IMR-90 (cell line): ENCODE measurements at regions not wholly inside any gene's neighbourhood (a gene's known extent, or its start where the extent isn't known, plus 50 kb on each side); places are given as distances from the start of the nearest gene placed in this dataset.

Experiments
- ATAC-seq: fragments of 200-7000 bp; cut with Tn5 transposase; 2 replicates; pipeline ENCODE4 v1.9.1; 2020; ENCODE audit warnings: low read depth, mild to moderate bottlenecking, moderate library complexity
- BruUV-seq: library from RNA; stranded (reverse); fragments of 400-500 nt; replicated peaks from 2 replicates; lab custom pipeline; 2021; lab: Mats Ljungman, UMichigan
- CTCF ChIA-PET: fragments of 300-600 bp; formaldehyde crosslinking; extraction: SDS; loops from one replicate; lab custom pipeline; 2021; ENCODE audit warnings: antibody characterized with exemption; lab: Yijun Ruan, JAX
- POLR2A ChIA-PET: fragments of 300-600 bp; sonication (Branson Sonifier 250); formaldehyde crosslinking; loops from one replicate; lab custom pipeline; 2022; ENCODE audit warnings: antibody characterized with exemption; ENCODE audit not compliant: unreplicated experiment; lab: Charles Lee
- DNase-seq: peaks from one replicate; pipeline ENCODE4 v3.0.0; 2013
- H2AFZ ChIP-seq: replicated peaks from 2 replicates; pipeline ENCODE3; 2013; ENCODE audit warnings: low read length, mild to moderate bottlenecking; ENCODE audit not compliant: poor library complexity
- H2AK5ac ChIP-seq: 2 replicates; pipeline ENCODE4 v1.6.1; 2013; ENCODE audit warnings: low read depth, low read length, inconsistent platforms
- H2AK9ac ChIP-seq: replicated peaks from 2 replicates; pipeline ENCODE3; 2013; ENCODE audit warnings: mild to moderate bottlenecking, low read depth, low read length, moderate library complexity; ENCODE audit not compliant: poor library complexity
- H2BK120ac ChIP-seq: 2 replicates; pipeline ENCODE4 v1.6.1; 2013; ENCODE audit warnings: low read depth, low read length, inconsistent platforms
- H2BK15ac ChIP-seq: 3 replicates; pipeline ENCODE4 v1.6.1; 2013; ENCODE audit warnings: low read depth, low read length, inconsistent platforms
- H2BK20ac ChIP-seq: 2 replicates; pipeline ENCODE4 v1.6.1; 2013; ENCODE audit warnings: low read depth, mild to moderate bottlenecking, inconsistent platforms, low read length, moderate library complexity
- H2BK5ac ChIP-seq: 2 replicates; pipeline ENCODE4 v1.6.1; 2013; ENCODE audit warnings: mild to moderate bottlenecking, low read depth, low read length, inconsistent platforms; ENCODE audit not compliant: poor library complexity, severe bottlenecking
- H3K14ac ChIP-seq: replicated peaks from 2 replicates; pipeline ENCODE4 v1.6.1; 2013; ENCODE audit warnings: low read depth, low read length, inconsistent platforms
- H3K18ac ChIP-seq: 2 replicates; pipeline ENCODE4 v1.6.1; 2013; ENCODE audit warnings: low read depth, low read length, control low read depth
- H3K23ac ChIP-seq: 2 replicates; pipeline ENCODE4 v1.6.1; 2013; ENCODE audit warnings: low read depth, low read length, inconsistent platforms
- H3K27ac ChIP-seq: 2 replicates; pipeline ENCODE4 v1.5.1; 2013; ENCODE audit warnings: mild to moderate bottlenecking, control low read depth, low read length; ENCODE audit not compliant: insufficient read depth
- H3K27me3 ChIP-seq: 2 replicates; pipeline ENCODE4 v1.6.1; 2013; ENCODE audit warnings: low read length; ENCODE audit not compliant: control insufficient read depth, insufficient read depth
- H3K36me3 ChIP-seq: 2 replicates; pipeline ENCODE4 v1.6.1; 2013; ENCODE audit warnings: low read length, mixed read lengths; ENCODE audit not compliant: control insufficient read depth, insufficient read depth
- H3K4ac ChIP-seq: 2 replicates; pipeline ENCODE4 v1.6.1; 2013; ENCODE audit warnings: low read depth, low read length, inconsistent platforms
- H3K4me1 ChIP-seq: 2 replicates; pipeline ENCODE4 v1.6.1; 2013; ENCODE audit warnings: low read length, mixed read lengths; ENCODE audit not compliant: control insufficient read depth, insufficient read depth
- H3K4me2 ChIP-seq: 2 replicates; pipeline ENCODE4 v1.6.1; 2013; ENCODE audit warnings: low read depth, mild to moderate bottlenecking, control low read depth, low read length, moderate library complexity
- H3K4me3 ChIP-seq: 2 replicates; pipeline ENCODE4 v1.5.1; 2013; ENCODE audit warnings: low read depth, mild to moderate bottlenecking, control low read depth, low read length, moderate library complexity; ENCODE audit not compliant: insufficient read depth
- H3K56ac ChIP-seq: 2 replicates; pipeline ENCODE4 v1.6.1; 2013; ENCODE audit warnings: low read length, inconsistent platforms; ENCODE audit not compliant: insufficient read depth; ENCODE audit errors: extremely low read depth
- H3K79me1 ChIP-seq, 2 experiments: 2 replicates each; pipeline ENCODE4 v1.6.1; 2013; ENCODE audit warnings: low read length in 2 of 2, inconsistent platforms in 1 of 2, low read depth in 1 of 2
- H3K9ac ChIP-seq: 2 replicates; pipeline ENCODE4 v1.6.1; 2013; ENCODE audit warnings: low read depth, low read length, control low read depth
- H3K9me1 ChIP-seq: 2 replicates; pipeline ENCODE4 v1.6.1; 2013; ENCODE audit warnings: low read length, inconsistent platforms; ENCODE audit not compliant: insufficient read depth
- H3K9me3 ChIP-seq: 2 replicates; pipeline ENCODE4 v1.6.1; 2013; ENCODE audit warnings: low read length; ENCODE audit not compliant: control insufficient read depth, insufficient read depth
- H4K20me1 ChIP-seq: 2 replicates; pipeline ENCODE4 v1.6.1; 2013; ENCODE audit warnings: low read length, inconsistent platforms; ENCODE audit not compliant: insufficient read depth
- H4K5ac ChIP-seq: 2 replicates; pipeline ENCODE4 v1.6.1; 2013; ENCODE audit warnings: mild to moderate bottlenecking, low read depth, low read length, control low read depth
- H4K8ac ChIP-seq, 2 experiments: 2 replicates each; pipeline ENCODE4 v1.6.1; 2013; ENCODE audit warnings: low read depth in 2 of 2, low read length in 2 of 2, control low read depth in 1 of 2, inconsistent platforms in 1 of 2
- H4K91ac ChIP-seq: 2 replicates; pipeline ENCODE4 v1.6.1; 2013; ENCODE audit warnings: low read depth, low read length, inconsistent platforms; ENCODE audit not compliant: insufficient read depth
- BHLHE40 ChIP-seq: fragments of 150-350 bp; IDR thresholded peaks from 2 replicates; pipeline ENCODE4 v1.6.1; 2016; ENCODE audit warnings: mild to moderate bottlenecking, low read depth, low read length
- CEBPB ChIP-seq: IDR thresholded peaks from 2 replicates; pipeline ENCODE4 v1.6.1; 2012; ENCODE audit warnings: low read depth, low read length, improper control_type of control experiment
- CHD1 ChIP-seq: IDR thresholded peaks from 2 replicates; pipeline ENCODE4 v1.6.1; 2012; ENCODE audit warnings: low read depth, low read length, improper control_type of control experiment
- FOS ChIP-seq: fragments of 150-350 bp; IDR thresholded peaks from 2 replicates; pipeline ENCODE4 v1.6.1; 2016; ENCODE audit warnings: low read depth, low read length
- MAFK ChIP-seq: IDR thresholded peaks from 2 replicates; pipeline ENCODE4 v1.6.1; 2012; ENCODE audit warnings: low read depth, low read length, improper control_type of control experiment
- MAZ ChIP-seq: IDR thresholded peaks from 2 replicates; pipeline ENCODE4 v1.6.1; 2012; ENCODE audit warnings: low read depth, mild to moderate bottlenecking, low read length, improper control_type of control experiment, moderate library complexity, borderline replicate concordance
- MXI1 ChIP-seq: IDR thresholded peaks from 2 replicates; pipeline ENCODE4 v1.6.1; 2012; ENCODE audit warnings: low read depth, mild to moderate bottlenecking, low read length, moderate library complexity, borderline replicate concordance
- NFE2L2 ChIP-seq: fragments of 150-350 bp; IDR thresholded peaks from 2 replicates; pipeline ENCODE4 v1.6.1; 2016; ENCODE audit warnings: low read depth, mild to moderate bottlenecking, low read length
- POLR2A ChIP-seq: IDR thresholded peaks from 2 replicates; pipeline ENCODE4 v1.6.1; 2012; ENCODE audit warnings: mild to moderate bottlenecking, low read depth, low read length
- RAD21 ChIP-seq: IDR thresholded peaks from 2 replicates; pipeline ENCODE4 v1.6.1; 2012; ENCODE audit warnings: low read length, improper control_type of control experiment
- RCOR1 ChIP-seq: IDR thresholded peaks from 2 replicates; pipeline ENCODE4 v1.6.1; 2012; ENCODE audit warnings: mild to moderate bottlenecking, low read length, improper control_type of control experiment; ENCODE audit not compliant: insufficient replicate concordance
- RFX5 ChIP-seq: IDR thresholded peaks from 2 replicates; pipeline ENCODE4 v1.8.0; 2012; ENCODE audit warnings: low read depth, mild to moderate bottlenecking, low read length, moderate library complexity
- SMC3 ChIP-seq: fragments of 150-350 bp; IDR thresholded peaks from 2 replicates; pipeline ENCODE4 v1.6.1; 2016; ENCODE audit warnings: low read depth, mild to moderate bottlenecking, antibody characterized with exemption, low read length, moderate library complexity
- WGBS, 2 experiments: methylation state at CpG; one replicate each; pipeline versions ENCODE4 v1.1.5 to v1.1.7; 2013; ENCODE audit warnings: missing lambda C conversion rate in 2 of 2; ENCODE audit not compliant: insufficient read length in 1 of 2; ENCODE audit errors: extremely low coverage in 2 of 2; 5-methylcytosine and 5-hydroxymethylcytosine counted together
- dilution Hi-C: fragments of 300-500 bp; cut with HindIII; formaldehyde crosslinking; loops from one replicate; pipeline ENCODE4 v1.14.3; 2018; ENCODE audit warnings: low sequenced_read_pairs; ENCODE audit not compliant: unreplicated experiment
- in situ Hi-C: fragments of 300-500 bp; cut with MboI; formaldehyde crosslinking; loops from 3 replicates; pipeline ENCODE4 v1.14.3; 2019; ENCODE audit warnings: low sequenced_read_pairs, inconsistent platforms, mixed read lengths
- intact Hi-C: fragments of 100-400 bp; cut with micrococcal nuclease; formaldehyde crosslinking; loops from 2 replicates; pipeline ENCODE4 v1.10.0; 2022
- TF ChIP-seq, protein P1 (sequence below): conservative IDR thresholded peaks from 2 replicates; pipeline ENCODE4 v1.5.1; 2012; ENCODE audit warnings: mild to moderate bottlenecking, low read depth, low read length, improper control_type of control experiment
- TF ChIP-seq, protein P2 (sequence below): fragments of 150-350 bp; IDR thresholded peaks from 2 replicates; pipeline ENCODE4 v1.6.1; 2016; ENCODE audit warnings: low read depth, mild to moderate bottlenecking, low read length, moderate library complexity, borderline replicate concordance
- TF ChIP-seq, protein P3 (sequence below): fragments of 150-350 bp; IDR thresholded peaks from 2 replicates; pipeline ENCODE4 v1.6.1; 2017; ENCODE audit warnings: mild to moderate bottlenecking, antibody characterized with exemption, low read length, low read depth

DNA sequence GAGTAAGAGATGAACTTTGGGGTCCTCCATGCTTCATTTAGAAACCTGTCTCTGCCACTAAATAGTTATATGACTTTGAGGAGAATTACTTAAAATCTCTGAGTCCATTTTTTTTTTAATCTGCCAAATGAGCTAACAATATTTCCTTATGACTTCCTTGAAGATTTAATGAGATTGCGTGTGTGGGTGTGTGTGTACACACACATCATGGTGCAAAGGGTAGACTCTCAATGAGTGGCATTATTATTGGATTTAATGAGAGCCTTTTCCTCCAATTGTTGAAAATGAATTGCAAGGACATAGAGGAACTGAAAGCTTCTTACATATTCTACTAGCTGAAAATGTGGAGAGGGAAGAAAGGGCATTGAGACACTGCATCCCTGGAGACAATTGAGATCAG is 573.5 kb upstream of the LUZP2 start:
- Histone ChIP-seq H3K9ac (no peak overlapping the region), H3K9me3 (no peaks in the 10 kb centered on the region; the same call in 1 of the 2 replicates), H2BK20ac (no peak overlapping the region), H4K5ac (no peak overlapping the region), H2BK120ac (no peak overlapping the region), H3K9me1 (no peaks in the 10 kb centered on the region), H2AFZ (no peak overlapping the region), H4K20me1 (no peaks in the 10 kb centered on the region), H4K8ac (no peak overlapping the region), H2AK5ac (no peak overlapping the region), H3K27ac (no peak overlapping the region), H2BK15ac (no peak overlapping the region), H3K14ac (no peak overlapping the region), H4K91ac (no peak overlapping the region), H2AK9ac (no peak overlapping the region), H3K4ac (no peak overlapping the region), H3K4me2 (no peak overlapping the region), H3K27me3 (no peaks in the 10 kb centered on the region), H3K4me1 (no peaks in the 10 kb centered on the region), H2BK5ac (no peak overlapping the region), H3K18ac (no peak overlapping the region), H3K23ac (no peak overlapping the region), H3K56ac (no peak overlapping the region), H3K79me1 (no peaks in the 10 kb centered on the region), H3K4me3 (no peak overlapping the region), H3K36me3 (no peaks in the 10 kb centered on the region)
- intact Hi-C loops (no loop called here), in situ Hi-C loops (no loop called here), dilution Hi-C loops (no loop called here)
- BruUV-seq, result no TSS peak
- no peak for TF ChIP-seq FOS
- TF ChIP-seq, protein P1, sequence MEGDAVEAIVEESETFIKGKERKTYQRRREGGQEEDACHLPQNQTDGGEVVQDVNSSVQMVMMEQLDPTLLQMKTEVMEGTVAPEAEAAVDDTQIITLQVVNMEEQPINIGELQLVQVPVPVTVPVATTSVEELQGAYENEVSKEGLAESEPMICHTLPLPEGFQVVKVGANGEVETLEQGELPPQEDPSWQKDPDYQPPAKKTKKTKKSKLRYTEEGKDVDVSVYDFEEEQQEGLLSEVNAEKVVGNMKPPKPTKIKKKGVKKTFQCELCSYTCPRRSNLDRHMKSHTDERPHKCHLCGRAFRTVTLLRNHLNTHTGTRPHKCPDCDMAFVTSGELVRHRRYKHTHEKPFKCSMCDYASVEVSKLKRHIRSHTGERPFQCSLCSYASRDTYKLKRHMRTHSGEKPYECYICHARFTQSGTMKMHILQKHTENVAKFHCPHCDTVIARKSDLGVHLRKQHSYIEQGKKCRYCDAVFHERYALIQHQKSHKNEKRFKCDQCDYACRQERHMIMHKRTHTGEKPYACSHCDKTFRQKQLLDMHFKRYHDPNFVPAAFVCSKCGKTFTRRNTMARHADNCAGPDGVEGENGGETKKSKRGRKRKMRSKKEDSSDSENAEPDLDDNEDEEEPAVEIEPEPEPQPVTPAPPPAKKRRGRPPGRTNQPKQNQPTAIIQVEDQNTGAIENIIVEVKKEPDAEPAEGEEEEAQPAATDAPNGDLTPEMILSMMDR, result no peak
- TF ChIP-seq BHLHE40, result no peak
- TF ChIP-seq CEBPB, result no peak
- TF ChIP-seq MAZ, result no peak
- TF ChIP-seq, protein P2, sequence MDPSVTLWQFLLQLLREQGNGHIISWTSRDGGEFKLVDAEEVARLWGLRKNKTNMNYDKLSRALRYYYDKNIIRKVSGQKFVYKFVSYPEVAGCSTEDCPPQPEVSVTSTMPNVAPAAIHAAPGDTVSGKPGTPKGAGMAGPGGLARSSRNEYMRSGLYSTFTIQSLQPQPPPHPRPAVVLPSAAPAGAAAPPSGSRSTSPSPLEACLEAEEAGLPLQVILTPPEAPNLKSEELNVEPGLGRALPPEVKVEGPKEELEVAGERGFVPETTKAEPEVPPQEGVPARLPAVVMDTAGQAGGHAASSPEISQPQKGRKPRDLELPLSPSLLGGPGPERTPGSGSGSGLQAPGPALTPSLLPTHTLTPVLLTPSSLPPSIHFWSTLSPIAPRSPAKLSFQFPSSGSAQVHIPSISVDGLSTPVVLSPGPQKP, result no peak
- no peak for TF ChIP-seq SMC3
- no peak for TF ChIP-seq POLR2A
- no peak for TF ChIP-seq RCOR1
- no peak for TF ChIP-seq RAD21
- TF ChIP-seq NFE2L2, result no peak
- TF ChIP-seq MXI1, result no peak
- TF ChIP-seq CHD1, result no peak
- TF ChIP-seq, protein P3, sequence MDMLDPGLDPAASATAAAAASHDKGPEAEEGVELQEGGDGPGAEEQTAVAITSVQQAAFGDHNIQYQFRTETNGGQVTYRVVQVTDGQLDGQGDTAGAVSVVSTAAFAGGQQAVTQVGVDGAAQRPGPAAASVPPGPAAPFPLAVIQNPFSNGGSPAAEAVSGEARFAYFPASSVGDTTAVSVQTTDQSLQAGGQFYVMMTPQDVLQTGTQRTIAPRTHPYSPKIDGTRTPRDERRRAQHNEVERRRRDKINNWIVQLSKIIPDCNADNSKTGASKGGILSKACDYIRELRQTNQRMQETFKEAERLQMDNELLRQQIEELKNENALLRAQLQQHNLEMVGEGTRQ, result no peak
- no peak for TF ChIP-seq RFX5
- no peak for TF ChIP-seq MAFK
- ChIA-PET CTCF (no interaction called here), POLR2A (no interaction called here)
- DNase-seq, result no peak
- ATAC-seq, result no peak
- no CpG with 5 or more reads among the region's 1 CpG for WGBS, 2 experiments
